Amniotic epithelial cell (primary cell): ENCODE measurements at regions not wholly inside any gene's neighbourhood (a gene's known extent, or its start where the extent isn't known, plus 50 kb on each side); places are given as distances from the start of the nearest gene placed in this dataset.

Experiments used
- DNase-seq: peaks from one replicate; pipeline ENCODE4 v3.0.0-alpha.2; 2010; ENCODE audit warnings: low read depth

DNA sequence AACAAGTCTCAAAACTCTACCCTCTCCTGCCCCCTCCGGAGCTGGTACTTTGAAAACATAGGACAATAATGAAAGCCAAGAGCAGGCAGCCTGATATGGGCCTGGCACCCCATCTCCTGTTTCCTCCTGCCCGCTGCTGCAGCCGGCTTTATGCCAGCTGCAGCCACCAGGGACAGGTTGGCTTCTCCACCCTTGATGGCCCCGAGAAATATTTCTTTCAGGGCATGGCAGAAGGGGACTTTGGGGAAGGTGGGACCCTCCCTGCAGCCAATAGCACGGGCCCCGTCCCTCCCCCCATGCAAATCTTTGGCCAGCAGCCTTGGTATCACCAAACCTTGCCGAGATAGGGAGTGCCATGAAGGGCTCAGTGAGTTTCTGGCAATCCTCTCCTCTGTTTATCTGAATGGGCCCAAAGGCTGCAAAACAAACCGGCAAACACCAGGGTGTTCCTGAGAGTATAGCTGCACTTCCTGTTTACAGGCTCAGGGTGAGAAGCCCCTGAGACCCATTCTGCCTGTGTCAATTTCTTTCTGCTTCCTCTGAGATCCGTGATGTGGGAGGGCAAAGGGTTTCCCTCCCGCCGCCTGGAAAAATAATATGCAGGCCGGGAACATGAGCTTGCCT is 73.4 kb upstream of the BOD1 start:
- DNase-seq = no peak

DNA sequence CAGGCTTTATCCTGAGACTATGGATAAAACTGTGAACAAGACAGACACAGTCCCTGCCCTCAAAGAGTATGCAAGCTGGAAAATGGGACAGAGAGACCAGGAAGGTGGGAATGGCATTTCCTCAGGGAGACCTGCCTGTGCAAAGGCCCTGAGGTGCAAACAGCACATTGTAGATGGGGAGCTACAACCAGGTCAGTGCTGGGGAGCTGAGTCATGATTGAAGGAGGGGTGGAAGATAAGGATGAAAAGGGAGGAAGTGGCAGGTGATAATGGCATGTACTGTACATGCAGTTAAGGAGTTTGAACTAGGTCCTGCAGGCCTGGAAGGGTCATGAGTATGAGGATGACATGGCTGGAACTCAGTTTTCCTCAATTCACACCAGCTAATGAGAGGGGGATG is 75.5 kb upstream of the BOD1 start:
- DNase-seq = no peak

DNA sequence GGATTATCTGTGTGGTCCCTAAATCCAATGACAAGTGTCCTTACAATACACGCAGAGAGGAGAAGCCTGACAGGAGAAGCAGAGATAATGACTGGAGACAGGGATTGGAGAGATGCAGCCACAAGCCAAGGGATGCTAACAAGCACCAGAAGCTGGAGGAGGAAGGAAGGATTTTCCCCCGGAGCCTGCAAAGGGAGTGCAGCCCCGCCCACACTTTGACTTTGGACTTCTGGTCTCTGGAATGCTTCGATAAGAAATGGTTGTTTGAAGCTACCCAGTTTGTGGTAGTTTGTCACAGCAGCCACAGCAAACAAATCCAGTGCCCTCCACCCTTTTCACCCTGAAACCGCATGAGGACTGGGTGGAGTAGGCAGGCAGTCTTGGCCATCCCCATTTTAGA is 77.2 kb upstream of the BOD1 start:
- DNase-seq = no peak

DNA sequence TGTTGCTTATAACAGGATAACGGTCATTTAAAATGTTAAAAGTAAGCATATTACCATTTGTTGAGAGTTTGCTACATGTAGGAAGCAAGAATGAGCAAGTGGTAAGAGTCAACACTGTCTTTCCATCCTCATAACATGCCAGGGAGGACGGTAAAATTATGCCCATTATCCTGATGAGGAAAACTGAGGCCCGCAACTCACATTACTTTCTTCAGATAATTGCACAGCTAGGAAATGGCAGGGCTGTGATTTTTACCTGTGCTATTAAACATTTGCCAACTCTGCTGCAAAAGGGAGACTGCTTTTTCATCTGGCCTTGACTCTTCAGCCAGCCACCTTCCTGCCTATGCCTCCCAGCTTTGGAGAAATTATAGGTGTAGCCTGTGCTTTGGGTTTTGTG is 79.8 kb upstream of the BOD1 start:
- no peak for DNase-seq

DNA sequence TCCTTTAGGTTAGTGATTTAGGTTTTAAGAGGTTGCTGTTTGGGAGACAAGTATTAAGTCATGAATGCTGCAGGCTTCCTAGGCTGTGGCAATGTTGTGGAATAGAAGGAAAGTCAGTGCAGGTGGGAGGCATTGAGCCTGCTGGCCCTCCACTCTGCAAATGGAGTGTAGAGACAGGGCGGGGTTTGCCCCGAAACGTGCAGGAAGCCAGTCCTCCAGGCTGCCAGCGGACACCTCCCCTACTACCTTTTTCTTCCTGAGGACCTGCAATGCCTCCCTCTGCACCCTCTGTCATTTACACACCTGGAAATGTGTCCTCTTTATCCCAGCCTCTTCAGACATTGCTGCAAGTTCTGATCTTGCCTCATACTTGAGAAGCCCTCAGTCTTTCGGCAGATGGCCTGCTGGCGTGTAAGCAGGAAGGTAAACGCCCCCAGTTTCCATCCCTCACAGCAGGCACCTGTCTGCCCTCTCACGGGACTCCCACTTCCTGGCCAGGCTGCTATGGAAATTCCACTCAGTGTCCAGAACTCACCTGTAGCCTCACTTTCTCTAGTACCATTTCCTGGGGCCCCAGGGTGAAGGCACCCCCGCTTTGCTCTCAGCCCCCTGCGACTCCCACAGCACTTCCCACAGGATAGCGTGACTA is 81.6 kb upstream of the BOD1 start:
- DNase-seq = no peak

DNA sequence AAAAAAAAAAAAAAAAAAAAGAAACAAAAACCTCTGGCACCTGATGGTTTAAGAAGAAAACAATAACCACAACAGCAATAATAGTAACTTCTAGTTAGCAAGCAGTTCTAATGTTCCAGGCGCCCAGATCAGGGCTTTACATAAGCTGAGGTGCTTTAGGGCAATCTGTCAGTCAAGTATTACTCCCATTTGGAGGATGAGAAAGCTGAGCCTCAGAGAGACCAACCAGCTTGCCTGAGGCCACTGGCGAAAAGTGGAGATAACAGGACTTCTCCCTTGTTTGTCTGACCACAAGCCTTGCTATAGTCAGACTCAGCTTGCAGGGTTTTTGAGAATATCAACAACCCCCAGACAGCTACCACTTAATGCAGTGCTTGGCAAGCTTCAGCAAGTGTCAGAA is 83.5 kb upstream of the BOD1 start:
- DNase-seq = no peak

DNA sequence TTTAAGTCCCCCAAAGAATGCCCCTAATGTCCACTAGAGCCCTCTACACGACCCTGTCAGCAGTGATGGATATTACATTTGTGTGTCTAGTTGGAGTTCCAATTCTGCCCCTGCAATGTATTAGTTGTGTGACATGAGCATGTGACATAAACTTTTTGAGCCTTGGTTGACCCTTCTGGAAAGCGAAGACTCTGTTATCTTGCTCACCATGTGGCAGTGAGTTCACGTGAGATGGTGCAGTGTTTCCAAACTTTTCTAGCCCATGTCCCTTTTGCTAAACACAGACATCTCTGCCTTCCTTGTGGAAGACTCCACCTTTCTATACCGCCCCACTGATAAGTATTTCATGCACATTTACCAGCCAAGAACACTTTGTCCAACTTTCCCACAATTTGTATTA is 87.0 kb upstream of the BOD1 start:
- DNase-seq = no peak

DNA sequence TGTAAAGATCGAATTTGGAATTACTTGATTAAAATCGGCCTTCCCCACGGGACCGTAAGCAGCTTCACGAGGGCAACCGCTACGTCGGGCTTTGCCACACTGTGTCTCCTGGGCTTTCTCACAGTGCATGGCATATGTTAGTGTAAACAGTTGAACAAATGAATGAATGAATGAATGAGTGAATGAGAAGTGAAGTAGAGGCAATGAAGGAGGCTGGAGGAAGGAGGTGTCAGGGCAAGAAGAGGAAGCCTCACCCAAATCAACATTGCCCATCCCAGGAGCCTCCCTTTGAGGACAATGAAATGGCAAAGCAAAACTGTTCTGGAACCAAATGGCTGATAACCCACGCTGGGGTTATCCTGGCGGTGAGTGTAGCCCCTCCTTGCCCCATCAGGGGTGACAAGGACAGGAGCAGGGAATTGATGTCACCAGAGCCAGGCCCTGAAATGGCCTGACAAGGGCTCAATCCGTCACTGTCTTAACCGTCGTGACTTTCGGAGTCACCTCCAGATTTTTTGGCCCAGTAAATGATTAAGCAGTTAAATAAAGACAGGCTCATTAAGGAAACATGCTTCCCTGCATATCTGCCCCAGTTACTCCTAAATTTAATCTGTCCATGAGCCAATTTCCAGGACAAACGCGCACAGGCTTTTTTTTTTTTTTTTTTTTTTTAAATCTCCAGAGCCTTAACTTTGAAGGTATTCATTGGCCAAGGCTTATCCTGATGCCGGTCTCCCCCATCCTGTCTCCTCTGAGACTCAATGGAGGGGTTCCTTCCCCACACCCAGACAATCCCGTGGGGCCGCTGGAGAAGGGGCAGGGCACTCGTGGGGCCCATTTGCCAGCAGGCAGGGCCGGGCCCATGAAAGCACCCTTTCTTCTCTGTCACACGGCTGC is 88.4 kb upstream of the BOD1 start:
- DNase-seq = no peak

DNA sequence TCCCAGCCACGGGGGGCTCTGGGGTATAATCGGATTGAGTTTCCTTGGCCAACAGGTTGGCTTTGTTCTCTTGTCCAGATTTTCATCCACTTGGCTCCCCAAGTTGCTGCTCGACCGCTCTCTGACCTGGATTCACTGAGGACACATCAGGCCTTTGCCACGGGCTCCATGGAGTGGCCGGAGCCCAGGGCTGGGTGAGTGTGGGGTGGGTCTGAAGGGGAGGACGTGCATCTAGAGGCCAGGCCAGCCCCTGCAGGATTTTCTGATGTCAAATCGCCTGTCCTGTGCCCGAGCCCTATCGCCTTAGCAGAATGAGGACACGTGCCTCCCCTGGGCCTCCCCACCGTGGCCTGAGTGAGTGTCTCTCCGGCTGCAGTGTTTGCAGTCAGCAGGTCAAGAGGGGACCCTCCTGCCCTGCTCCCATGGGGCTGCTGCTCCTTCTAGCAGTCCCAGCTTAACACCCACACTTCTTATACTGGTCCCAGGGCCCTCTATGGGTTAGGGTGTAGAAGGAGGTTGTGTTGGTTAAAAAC is 89.1 kb upstream of the BOD1 start:
- DNase-seq = no peak

DNA sequence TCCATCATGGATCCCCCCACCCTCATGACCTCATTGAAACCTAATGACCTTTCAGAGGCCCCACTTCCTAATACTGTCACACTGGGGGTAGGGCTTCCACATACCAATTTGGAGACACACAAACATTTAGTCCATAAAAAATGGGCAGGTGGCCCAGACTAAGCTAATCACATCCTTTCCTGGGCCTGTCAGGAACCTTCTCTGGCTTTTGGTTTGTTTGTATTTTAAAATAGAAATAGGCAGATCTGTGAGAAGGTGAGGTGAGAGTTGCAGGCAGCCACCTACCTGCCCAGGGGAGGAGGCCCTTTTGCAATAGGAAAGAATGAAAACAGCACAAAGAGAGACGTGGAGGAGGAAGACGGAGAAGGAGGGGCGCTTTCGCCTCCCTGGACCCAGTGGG is 90.2 kb upstream of the BOD1 start:
- DNase-seq = no peak

DNA sequence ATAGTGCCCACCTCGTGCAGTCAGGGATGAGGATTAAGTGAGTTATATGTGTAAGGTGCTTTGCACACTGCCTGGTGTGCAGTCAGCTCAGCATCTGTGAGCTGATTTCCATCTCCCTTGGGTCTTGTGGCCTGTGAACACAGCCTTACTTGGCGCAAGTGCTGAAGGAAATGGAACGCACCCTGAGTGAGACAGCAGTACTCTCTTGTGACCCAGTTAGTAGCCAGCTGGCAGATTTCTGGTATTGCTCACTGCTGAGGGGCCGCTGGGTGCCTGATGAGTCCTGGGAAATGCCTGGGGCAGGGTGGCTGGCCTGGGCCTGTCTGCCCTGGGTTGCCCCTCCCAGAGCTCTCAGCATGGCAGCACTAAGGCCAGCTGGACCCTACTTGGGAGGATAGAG is 90.9 kb upstream of the BOD1 start:
- DNase-seq = peak; percentile 21

DNA sequence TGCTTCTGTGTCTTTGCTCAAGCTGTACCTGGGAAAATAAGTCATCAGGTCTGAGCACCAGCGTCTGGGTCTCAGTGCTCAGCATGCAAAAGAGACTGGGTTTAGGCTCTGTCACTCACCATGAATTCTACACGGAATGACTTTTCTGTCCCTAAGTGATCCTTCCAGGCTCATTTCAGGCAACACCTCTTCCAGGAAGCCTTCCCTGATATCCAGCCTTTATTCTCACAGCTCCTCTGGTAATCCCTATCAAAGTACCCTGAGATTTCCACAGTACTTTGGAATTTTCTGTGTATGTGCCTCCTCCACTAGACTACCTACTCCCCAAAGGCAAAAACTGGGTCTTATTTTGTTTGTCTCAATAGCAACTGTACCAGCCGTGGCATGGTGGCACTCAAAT is 92.7 kb upstream of the BOD1 start:
- no peak for DNase-seq

DNA sequence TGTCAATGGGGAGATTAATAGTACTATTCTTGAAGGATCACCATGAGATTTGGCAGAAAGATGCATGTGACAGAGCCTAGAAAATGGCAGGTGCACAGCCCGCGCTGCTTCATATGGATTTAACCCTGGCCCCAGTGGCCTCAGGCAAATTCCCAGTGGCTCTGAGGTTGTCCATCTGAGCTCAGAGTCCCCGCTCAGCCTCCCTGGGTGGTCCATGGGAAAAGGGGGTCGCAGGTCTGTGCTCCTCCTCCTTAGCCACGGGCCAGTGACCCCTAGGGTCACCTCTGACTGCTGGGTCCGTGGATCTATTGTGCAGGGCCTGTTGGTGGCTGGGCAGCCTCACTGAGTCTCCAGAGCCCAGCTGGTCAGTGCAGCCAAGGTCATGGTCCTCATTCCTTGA is 93.3 kb upstream of the BOD1 start:
- no peak for DNase-seq

DNA sequence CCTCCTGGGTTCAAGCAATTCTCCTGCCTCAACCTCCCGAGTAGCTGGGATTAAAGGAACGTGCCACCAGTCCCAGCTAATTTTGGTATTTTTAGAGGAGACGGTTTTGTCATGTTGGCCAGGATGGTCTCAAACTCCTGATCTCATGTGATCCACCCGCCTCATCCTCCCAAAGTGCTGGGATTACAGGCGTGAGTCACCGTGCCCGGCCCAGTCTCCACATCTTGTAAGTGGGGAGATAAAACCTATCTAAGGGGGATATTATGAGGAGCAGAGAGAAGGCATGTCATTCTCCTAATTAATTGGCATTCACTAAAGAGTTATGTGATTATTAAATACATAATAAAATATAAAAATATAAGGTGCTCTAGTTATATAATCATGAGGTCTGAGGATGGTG is 94.1 kb upstream of the BOD1 start:
- DNase-seq = no peak

DNA sequence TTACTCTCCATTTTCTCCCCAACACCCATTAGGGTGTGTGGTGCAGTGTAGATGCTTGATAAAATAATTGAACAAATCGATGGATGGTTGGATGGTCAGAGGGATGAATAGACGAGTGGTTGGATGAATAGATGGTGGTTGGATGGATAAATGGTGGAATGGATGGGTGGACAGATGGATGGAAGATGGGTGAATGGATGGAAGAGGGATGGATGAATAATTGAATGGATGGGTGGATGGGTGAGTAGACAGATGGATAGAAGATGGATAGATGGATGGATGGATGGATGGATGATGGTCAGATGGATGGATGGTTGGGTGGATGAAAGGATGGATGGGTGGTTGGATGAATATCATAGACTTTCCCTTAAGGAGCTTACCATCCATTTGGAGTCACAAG is 95.0 kb upstream of the BOD1 start:
- DNase-seq = no peak

DNA sequence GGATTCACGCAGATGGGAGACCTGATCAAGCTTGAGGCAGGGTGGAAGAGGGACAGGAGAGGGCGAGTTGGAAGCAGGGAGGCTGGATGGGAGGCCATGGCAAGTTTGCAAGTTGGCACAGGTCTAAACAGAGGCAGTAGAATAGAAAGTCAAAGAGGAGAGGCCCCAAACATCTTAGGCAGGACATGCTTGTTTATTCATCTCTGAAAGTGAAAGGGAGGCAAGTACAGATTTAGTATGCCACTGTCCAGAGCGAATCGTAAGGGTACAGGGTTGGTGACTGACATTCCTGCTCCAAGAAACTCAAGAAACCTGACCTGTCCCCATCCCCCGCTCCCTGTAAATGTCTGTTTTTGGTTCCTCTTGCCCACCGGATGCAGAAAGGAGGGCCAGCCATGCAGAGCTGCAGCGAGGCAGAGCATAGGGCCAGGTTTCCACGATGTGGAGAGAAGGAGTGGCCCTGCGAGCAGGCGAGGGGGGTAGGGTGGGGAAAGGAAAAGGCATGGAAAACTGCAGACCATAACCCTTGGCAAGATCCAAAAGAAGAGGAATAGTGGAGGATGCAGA is 96.2 kb upstream of the BOD1 start:
- no peak for DNase-seq

DNA sequence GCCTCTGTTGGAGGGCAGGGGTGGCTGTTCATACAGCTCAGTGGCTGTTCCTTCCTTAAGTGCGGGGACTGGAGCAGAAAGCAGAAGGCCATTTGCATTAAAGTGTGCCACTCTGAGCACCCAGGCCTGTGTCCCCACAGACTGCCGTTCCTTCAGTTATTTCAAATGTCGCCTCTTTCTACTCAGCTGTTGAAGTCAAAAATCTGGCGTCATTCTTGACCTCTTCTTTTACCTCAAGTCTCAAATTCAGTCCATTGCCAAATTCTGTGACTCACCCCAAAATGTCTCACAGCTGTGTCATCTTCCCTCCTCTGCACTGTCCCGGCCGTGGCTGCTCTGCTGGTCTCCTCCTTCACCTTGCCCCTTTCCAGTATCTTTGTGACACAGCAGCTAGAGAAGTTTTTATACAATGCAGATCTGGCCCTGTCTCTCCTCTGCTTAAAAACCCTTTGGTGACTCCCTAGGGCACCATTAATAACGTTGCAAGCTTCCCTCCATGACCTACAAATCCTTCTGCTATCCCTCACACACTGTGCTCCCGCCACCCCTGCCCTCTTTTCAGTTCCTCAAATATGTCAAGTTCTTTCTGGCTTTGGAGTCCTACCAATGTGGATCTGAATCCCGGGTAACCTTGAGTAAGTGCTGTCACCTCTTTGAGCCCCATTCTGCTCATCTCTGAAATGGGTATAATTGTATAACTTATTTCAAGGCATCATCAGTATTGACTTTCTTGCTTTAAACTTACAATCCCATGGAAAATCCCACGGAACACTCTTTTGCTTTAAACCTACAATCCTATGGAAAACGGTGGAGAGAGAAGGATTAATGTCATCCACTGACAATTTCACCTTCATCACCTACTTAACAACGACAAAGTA is 98.3 kb upstream of the BOD1 start:
- peak; percentile 69 for DNase-seq

DNA sequence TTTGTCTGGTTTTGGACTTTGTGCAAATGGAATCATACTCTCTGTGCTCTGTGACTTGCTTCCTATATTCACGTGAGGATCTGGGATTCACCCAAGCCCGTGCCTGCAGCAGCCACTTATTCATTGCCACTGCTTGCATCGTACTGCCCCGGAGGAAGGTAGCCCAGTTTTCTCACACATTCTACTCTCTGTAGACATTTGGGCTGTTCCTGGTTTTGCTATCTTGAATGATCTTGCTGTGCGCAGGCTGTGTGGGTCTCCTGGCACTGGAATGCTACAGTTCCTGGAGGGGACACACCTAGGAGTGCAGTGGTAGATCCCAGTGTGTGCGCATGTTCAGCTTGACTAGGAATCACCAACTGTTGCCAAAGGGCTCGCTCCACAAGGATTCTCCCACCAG is 99.2 kb upstream of the BOD1 start:
- DNase-seq = no peak

DNA sequence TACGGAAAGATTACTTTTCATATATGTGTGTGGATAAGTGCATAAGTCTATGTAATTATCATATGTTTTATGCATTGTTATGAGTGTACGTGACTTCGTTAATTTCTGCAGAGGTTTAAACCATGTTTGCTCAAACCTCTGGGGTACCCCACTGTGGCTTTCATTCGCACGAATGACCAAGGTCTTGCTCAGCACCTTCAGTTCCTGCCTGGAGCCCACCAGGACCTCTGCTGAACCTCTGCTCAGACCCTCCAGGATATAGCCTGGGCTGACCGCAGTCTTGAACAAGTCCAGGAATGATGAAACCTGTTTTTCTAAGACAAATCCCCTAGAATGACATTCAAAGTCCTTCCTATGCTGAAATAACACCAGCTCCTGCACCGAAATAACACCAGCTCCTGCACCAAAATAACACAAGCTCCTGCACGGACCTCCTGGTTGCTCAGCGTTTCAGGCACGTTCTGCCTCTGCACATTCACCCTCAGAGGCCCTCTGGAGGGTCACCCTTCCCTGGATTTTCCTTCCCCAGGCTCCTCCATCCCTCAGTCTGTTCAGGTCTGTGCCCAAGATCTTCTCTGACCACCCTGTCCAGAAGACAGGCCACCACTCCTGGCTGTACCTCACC is 99.7 kb upstream of the BOD1 start:
- no peak for DNase-seq

DNA sequence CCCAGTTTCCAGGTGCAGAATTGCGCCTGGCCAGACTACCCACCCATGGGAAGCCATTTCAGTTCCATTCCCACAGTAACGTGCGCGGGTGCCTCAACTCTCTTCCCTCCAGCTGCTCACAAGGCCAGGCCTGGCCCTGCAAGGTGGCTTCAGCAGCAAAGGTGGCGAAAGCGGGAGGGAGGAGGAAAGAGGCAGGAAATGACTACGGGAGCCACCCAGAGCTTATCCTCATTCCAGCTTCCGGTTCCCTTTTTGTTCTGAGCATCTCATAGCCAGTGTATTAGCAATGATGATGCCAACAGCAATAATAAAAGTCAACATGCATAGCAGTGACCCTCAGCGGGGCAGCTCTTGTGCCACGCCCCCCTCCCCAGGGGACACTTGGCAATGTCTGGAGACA is 101.5 kb upstream of the BOD1 start:
- no peak for DNase-seq

DNA sequence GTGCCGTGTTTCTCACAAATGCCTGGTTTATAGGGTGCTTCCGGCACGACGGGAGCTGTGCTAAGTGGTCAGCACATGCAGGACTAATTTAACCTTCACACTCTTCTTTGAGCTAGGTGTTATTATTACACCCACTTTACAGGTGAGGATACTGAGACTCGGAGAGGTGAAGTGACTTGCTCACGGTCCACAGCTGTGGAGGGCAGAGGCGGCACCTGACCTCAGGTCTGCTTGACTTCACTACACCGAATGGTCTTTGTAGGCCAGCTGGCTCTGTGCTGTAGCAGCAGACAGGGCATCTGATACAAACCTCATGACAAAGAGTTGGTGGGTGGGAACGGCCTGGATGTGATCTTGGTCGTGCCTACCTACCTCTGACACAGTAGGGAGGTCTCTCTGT is 102.0 kb upstream of the BOD1 start:
- DNase-seq = no peak
